ENCODE measurements at regions not wholly inside any gene's neighbourhood (a gene's known extent, or its start where the extent isn't known, plus 50 kb on each side); places are given as distances from the start of the nearest gene placed in this dataset.

- DNase-seq, result no peak
Measured at GRCh38 chr14:38500125-38500524, 244.2 kb upstream of the CLEC14A start.

GRCh38 chr14:38496092-38496491, 240.2 kb upstream of the CLEC14A start:
- DNase-seq, result no peak

GRCh38 chr14:38490273-38490672, 234.4 kb upstream of the CLEC14A start:
- DNase-seq, result no peak

GRCh38 chr14:38485026-38485425, 229.1 kb upstream of the CLEC14A start:
- no peak for DNase-seq

GRCh38 chr14:38481952-38482678, 226.2 kb upstream of the CLEC14A start:
- DNase-seq, result no peak

GRCh38 chr14:38469156-38469555, 213.3 kb upstream of the CLEC14A start:
- DNase-seq, result no peak

- no peak for DNase-seq
Measured at GRCh38 chr14:38442208-38442607, 186.3 kb upstream of the CLEC14A start.

- no peak for DNase-seq
Measured at GRCh38 chr14:38432186-38432585, 176.3 kb upstream of the CLEC14A start.

GRCh38 chr14:38431156-38431555, 175.3 kb upstream of the CLEC14A start:
- no peak for DNase-seq

- no peak for DNase-seq
Measured at GRCh38 chr14:38430522-38430921, 174.6 kb upstream of the CLEC14A start.

GRCh38 chr14:38425324-38425976, 169.6 kb upstream of the CLEC14A start:
- DNase-seq, result no peak

- no peak for DNase-seq
Measured at GRCh38 chr14:38420048-38420447, 164.2 kb upstream of the CLEC14A start.

GRCh38 chr14:38419579-38419978, 163.7 kb upstream of the CLEC14A start:
- no peak for DNase-seq

GRCh38 chr14:38412654-38413053, 156.8 kb upstream of the CLEC14A start:
- no peak for DNase-seq

GRCh38 chr14:38410442-38410841, 154.5 kb upstream of the CLEC14A start:
- DNase-seq, result no peak

GRCh38 chr14:38409071-38409705, 153.3 kb upstream of the CLEC14A start:
- no peak for DNase-seq

GRCh38 chr14:38405851-38406635, 150.2 kb upstream of the CLEC14A start:
- peak; percentile 36 for DNase-seq

- DNase-seq, result no peak
Measured at GRCh38 chr14:38404616-38405015, 148.7 kb upstream of the CLEC14A start.

- DNase-seq, result no peak
Measured at GRCh38 chr14:38404100-38404541, 148.2 kb upstream of the CLEC14A start.

- DNase-seq, result no peak
Measured at GRCh38 chr14:38400751-38401150, 144.9 kb upstream of the CLEC14A start.

GRCh38 chr14:38399652-38400051, 143.8 kb upstream of the CLEC14A start:
- DNase-seq, result no peak

- no peak for DNase-seq
Measured at GRCh38 chr14:38394767-38395166, 138.9 kb upstream of the CLEC14A start.

- DNase-seq, result no peak
Measured at GRCh38 chr14:38394064-38394463, 138.2 kb upstream of the CLEC14A start.

All from NCI-H1694 (cell line).